GM19468 (cell line): ENCODE measurements at regions not wholly inside any gene's neighbourhood (a gene's known extent, or its start where the extent isn't known, plus 50 kb on each side); places are given as distances from the start of the nearest gene placed in this dataset.

Experiments
- ATAC-seq: cut with Tn5 transposase; IDR thresholded peaks from one replicate; pipeline ENCODE4 v1.9.1; 2021; ENCODE audit warnings: mild to moderate bottlenecking, moderate library complexity, moderate number of reproducible peaks; ENCODE audit not compliant: unreplicated experiment; ENCODE audit errors: extremely low read depth

DNA sequence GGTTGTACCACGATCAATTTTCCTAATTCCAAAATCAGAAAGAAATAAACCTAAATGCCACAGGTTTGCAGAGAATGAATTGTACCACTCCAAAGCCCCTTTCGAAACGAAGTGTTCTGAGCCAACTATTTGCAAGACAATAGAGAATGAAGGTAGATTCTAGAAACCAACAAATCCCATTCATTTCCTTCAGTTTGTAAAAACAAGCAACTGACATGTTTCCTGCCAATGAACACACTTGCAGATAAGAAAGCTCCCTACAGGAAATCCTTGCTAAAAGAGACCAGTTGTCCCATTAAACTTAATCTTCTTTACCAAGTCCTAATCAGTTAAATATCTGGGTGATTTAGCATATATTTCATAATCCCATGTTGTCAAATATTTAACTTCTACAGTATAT is 198.4 kb upstream of the FOXN3 start:
- ATAC-seq = no peak

DNA sequence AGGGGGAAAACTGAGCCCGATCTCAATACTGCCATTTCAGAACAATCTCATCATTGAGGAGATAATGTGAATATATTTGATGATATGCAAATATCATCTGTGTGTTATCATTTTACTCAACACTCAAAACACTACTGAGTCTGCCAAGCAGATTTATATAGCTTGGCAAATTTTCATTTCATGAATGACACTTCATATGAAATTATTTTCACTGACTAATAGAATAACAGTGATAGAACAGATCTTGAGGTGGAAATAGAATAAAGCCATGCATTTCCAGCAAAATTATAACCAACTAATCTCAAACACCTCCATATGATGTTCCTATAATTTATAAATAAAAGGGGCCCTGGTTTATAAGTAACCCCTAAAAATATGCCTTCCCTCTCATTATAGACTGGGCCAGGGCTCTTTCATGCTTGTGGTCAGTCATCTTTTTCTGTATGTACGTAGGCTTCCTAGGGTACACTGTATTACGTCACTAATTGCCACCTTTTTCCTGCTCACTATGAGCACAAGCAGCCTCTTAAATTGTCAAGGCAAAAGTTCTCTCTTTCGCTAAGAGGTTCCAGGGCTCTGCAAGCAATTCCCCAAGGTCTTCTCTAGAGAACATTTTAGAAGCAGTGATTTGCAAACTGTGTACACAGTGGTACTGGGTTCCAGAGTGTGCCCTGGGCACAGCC is 197.1 kb upstream of the FOXN3 start:
- no peak for ATAC-seq

DNA sequence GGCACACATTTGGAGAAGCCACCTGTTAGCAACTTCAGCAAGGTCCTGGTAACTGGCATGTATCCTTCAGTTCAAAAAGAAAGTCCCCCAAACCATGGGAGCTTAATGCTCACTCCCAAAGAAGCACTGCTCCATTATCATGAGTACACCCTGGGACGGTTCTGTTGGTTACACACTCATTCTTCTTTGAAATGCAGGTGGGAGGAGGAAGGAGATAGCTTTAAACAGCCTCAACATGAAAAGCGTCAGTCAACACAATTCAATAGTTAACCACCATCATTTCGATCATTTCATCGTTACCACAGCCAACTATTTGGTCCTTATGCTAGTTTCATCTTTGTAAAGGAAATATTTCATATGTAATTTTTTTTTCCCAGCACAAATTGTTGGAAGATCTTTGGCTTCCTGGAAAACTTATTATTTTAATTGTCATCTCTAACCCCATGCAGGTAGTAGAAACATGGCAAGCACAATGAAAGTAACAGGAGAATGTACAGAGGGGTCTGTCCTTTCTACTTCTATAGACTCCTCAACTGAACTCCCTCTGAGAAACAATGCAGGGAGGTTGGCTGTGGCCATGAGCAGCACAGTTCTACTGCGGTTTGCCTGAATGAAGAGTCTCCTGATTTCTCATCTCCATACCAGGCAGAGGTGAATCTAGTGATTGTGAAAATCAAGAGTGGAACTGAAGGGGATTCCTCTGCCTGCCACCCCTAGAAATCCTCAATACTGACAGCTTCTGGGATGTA is 196.4 kb upstream of the FOXN3 start:
- no peak for ATAC-seq

DNA sequence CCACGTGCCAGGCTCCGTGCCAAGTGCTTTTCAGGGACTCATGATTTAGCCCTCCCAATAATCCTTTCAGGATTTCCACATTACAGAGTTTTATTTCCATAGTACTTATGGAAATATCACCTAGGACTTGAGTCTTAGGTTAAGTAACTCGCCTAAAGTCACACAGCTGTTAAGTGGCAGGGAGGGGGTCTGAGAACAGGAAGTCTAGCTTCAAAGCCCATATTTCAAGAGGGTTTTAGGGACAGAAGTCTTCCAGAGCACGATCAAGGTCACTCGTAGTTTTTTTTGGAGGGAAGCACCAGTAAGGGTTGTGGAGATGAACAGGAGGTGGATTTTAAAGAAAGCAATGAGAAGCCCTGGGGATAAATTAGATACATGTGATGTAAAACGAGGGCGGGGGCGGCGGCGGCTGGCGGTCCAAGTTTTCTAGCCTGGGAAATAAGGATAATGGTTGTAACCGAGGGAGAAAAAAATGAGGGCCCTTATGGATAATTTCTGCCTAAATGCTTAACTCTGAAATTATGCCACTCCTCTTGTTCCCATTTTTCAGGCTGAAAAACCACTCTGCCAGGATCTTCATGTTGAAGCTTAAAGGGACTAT is 192.6 kb upstream of the FOXN3 start:
- ATAC-seq = no peak

DNA sequence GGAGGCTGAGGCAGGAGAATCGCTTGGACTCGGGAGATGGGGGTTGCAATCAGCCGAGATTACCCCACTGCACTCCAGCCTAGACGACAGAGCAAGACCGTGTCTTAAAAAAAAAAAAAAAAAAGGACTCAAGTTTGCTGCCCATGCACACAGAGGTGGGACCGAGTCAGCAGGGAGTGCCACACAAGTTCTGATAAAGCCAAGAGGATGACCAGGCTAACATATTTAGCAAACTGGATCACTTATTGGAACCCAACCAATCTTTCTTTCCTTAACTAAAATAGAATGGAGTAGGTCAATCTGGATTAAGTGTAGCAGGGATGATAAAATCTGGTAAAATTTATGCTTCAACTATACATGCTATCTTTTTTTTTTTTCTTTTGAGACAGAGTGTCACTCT is 190.4 kb upstream of the FOXN3 start:
- ATAC-seq = no peak

DNA sequence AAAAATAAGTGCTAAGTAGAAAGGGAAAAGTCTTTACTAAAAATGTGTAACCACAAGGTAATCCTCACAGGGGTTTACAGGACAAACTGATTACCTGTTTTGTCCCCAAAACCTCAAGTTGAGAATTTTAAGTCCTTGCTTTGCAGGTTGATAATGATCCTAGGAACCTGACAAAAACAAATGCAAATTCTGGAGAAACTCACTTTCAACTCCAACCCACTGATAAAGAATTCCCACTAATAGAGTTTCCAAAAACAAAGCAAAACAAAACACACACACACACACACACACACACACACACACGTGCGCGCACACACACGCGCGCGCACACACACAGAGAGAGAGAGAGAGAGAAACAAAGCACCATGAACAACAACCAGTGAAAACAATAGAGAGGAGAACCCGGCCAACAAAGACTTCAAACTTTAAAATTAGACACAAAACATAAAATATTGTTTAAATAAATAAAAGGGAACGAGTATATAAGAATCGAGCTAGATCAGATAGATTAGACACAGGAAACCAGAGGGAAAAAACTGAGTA is 187.0 kb upstream of the FOXN3 start:
- ATAC-seq = no peak

DNA sequence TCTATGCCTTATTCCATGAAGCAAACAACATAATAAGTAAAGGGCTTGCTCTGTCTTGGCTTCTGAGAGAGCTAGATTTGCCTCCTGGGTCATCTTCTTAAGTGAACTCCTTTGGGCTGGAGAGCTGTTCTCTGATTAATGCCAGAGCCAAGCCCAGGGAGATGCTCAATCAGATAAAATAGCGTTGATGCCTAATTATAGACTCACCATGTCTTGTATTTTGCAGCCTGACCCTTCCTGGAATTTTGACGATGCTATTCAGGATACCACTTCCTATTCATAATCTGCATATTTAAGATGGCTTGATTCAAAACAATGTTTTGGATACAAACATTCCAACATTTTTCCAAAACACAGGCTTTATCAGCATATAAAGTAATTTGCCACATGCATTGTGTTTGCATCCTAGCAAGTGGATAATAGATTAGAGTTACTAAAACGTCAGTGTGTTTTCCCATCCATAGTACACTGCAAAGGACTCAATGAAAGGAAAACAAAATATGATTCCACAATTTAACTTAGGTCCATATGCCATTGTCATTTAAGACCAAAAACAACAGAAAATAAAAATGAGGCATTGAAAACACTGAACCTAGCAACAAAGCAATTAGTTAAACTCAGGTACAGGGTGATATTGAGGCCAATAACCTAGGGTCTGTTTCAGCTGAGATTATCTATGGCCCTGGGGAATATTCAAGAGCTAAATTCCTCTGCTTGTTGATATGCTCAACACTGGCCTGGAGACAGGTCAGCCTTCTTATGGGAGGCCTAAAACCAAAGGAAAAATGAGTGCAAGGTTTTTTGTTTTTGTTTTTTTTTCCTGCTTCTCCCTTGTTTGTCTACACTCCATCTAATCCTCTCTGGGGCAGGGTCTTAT is 184.2 kb upstream of the FOXN3 start:
- no peak for ATAC-seq

DNA sequence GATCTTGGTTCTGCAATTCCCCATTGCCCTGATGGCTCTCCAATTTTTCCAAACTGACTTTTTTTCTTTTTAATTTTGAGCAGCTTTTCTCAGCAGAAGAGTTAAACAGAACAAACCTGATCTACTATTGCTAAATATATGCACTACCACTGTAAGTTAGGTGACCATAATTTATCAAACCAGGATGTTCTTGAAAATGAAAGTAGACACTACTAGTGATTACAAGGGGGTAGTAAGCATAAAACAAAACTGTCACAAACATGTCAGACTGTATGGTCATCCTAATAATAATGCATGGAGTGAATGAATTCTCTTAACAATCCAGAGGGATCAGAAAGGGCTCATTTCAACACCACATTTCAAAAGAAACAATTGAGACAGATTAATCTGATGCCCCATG is 183.0 kb upstream of the FOXN3 start:
- no peak for ATAC-seq

DNA sequence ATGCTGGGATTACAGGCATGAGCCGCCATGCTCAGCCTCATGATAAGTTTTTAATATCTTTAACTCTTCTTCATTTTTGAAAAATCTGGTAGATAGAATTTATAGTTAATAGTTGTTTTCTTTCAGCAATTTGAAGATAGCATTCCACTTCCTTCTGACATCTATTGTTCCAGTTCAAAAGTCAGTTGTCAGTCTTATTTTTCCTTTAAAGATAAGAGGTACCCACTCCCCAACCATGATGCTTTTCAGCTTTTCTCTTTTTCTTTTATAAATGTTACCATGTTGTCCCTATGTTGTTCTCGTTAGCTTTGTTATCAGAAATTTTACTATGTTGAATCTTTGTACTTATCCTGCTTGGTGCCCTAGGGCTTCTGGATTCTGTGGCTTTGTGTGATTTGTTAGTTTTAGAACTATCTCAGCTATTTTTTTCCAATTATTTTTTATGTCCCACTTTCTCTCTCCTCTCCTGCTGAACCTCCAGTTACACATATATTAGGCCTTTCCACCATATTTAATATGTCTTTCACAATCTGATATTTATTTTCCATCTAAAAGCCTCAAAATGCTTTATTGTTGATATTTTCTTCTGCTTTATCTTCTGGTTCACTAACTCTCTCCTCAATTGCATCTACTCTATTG is 181.6 kb upstream of the FOXN3 start:
- ATAC-seq = no peak

DNA sequence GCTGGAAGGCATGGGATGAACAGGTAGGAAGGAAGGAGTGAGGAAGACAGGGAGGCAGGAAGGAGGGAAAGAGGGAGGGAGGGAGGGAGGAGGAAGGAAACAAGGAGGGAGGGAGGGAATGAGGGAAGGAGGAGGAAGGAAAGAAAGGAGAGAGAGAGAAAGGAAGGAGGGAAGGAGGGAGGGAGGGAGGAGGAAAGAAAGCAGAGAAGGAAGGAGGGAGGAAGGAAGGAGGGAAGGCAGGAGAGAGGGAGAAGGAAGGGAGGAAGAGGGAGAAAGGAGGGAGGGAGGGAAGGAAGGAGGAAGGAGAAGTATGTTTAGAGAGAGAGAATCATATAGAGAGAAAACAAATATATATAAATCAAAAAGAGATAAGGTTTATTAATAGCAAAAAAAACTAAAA is 175.9 kb upstream of the FOXN3 start:
- ATAC-seq = no peak

DNA sequence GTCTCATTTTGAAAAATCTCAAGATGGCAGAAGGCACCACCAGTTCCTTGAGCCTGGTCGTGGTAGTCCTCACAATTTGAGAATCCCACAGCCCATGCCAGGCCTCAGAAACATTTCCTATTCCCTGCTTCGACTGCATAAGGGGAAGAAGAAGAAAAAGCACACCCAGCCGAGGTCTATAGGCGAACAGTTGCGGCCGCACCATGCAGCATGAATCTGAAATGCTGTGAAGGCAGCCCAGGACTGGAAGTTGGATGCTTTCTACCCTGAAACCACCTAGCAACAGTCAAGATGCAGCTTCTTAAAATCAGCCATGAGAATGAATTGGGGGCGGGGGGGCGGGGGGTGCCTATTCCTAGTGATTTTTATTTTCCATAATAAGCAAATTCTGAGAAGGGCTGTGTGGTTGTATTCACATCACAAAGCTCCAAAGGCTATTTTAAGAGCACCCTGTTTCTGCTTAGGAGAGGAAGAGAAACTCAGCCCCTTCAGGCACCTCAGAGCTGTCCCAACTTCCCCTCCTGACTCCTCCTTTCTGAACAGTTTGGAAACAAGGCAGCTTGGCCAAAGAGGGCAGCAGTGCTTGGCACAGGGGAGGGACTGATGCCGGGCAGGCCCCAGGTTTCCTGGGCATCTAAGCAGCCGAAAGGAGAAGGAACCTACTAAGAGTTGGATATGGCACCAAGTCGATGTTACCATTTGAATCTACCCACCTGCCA is 172.5 kb upstream of the FOXN3 start:
- no peak for ATAC-seq

DNA sequence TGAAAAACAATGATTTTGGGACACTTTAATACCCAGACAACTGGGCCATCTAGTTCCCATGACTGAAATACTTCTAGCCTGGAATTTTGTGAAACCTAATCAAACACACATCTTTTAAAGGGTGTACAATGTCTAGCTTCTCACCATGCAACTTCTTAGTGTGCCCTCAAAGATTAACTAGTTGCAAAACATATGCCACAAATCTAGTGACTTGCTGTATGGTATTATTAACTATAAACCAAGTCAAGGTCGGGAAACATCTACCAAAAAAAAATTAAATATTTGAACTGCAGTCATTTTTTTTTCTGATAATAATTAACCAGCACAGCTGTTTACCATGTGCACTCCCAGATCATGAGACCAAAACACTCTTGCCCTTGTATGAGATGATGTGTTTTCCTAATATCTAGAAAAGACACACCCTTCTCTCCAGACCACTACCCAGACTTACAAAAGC is 171.8 kb upstream of the FOXN3 start:
- no peak for ATAC-seq

DNA sequence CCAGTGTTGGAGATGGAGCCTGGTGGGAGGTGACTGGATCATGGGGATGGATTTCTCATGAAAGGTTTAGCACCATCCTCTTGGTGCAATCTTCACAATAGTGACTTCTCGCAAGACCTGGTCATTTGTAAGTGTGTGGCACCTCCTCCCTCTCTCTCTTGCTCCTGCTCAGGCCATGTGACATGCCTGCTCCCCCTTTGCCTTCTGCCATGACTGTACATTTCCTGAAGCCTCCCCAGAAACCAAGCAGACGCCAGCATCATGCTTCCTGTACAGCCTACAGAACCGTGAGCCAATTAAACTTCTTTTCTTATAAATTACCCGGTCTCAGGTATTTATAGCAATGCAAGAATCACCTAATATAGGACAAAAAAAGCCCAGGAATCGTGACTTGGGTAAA is 171.0 kb upstream of the FOXN3 start:
- no peak for ATAC-seq

DNA sequence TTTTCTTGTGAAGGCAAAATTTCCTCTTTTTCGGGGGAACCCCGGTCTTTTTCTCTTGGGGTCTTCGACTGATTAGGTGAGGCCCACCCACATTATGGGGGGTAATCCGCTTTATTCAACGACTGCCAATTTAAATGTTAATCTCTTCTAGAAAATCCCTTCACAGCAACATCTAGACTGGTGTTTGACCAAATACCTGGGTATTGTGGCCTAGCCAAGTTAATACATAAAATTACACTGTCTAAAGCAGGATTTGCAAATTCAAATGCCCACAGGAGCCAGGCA is 170.0 kb upstream of the FOXN3 start:
- ATAC-seq = no peak

DNA sequence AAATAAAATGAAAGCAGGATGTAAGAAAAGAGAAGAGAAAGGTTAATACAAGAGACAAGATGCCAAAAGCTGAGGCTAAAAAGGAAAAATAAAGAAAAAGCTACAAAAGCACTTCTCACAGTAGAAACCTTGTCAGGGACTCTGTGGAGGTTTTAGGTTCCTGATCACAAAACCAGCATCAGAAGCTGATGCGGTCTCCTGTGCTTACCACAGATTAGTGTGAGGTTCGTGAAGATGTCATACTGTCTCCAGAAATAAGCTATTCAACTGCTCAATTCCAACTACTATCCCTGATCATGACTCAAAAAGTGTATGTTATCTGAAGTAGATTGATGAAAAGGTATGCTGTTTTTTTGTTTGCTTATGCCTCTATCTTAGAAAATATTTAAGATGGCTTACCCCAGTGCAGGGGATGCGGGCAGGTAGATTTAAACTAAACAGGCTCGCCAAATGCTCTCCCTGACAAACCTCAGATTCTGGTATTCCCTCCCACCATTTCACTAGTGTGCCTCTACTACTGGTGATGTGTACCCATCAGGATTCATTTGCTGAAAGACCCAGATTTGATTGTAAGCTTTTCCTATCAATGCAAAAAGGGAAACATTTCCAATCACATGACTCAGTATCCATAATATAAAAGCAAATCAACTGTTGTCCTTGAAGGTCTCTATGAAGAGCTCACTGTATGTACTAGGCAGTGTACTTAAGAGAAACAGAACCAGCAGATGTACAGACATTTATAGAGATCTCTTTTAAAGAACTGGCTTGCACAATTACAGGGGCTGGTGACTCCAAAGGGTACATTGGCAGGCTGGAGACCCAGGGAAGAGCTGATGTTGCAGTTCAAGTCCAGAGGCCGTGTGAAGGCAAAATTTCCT is 169.5 kb upstream of the FOXN3 start:
- no peak for ATAC-seq

DNA sequence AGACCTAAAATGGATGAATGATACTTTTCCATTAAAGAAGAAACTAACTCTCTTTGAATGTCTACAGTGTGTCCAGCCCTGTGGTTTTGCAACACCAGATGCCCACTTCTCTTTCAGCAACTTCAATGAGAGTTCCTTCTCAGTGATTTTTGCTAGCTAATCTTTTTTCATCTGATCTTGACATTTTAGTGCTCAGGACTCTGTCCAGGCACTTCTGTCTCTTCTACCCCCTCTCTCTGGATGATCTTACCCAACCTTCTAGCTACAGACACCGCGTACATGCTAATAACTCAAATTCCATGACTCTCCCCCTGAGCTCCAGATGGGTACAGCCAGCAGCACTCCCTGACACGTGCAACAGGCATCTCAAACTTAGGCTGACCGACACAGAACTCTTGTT is 161.1 kb upstream of the FOXN3 start:
- no peak for ATAC-seq

DNA sequence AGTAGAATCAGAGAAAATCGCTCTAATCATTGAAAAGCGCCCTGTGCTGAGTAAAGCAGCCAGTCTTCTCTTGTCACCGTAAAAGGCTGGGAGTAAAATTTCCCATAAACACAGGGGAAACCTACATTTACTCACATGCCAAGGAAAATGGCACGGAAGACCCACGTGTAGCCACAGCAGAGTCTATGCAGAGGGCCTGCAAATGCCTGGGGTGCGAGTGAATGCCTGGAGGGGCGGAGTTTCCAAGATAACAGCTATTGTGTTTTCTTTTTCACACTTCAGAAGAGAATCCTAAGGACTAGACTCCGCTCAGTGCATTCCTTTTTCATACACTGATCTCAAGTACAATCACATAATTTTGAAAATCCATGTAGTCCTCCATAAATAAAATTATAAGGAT is 159.9 kb upstream of the FOXN3 start:
- no peak for ATAC-seq

DNA sequence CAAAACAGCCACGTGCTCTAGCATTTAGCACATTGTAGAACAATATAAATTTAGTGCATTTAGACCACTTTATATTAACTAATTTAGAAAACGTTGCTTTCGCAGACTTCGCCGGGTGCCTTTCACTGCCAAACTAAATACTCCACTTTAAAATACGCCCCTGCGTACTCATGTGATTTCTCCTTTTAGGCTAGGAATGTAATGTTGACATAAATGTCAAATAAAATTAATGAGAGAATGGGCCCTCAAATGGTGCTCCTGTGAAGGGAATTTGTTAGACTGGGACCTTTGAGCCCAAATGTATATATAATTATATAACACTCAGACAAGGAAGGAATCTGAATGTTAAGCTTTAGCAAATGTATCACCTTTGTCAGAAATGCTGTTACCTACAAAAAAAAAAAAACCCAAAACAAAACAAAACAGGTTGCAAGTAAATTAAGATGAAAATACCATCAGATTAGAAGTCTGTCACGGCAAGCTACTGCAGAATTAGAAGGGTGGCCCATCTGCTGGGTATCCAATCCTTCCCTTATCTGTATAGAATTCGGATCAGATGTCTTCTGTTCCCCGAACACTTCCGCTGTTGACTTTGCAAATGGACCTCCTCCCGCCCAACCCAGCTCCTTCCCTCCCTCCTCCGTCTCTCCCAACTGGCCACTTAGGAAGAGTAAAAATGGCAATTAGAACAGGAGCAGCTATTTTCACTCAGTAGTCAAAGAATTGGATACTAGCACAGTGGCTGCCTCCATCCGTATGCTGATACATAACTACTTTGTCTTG is 159.3 kb upstream of the FOXN3 start:
- ATAC-seq = no peak
